Heart left ventricle (tissue), 13 donors: ENCODE measurements at regions not wholly inside any gene's neighbourhood (a gene's known extent, or its start where the extent isn't known, plus 50 kb on each side); places are given as distances from the start of the nearest gene placed in this dataset.

ENCODE experiments used
- POLR2A ChIP-seq, 2 donors: fragments of 450-650 bp; IDR thresholded peaks; one replicate each; pipeline ENCODE4 v1.6.1; 2017; ENCODE audit warnings: antibody characterized with exemption in 2 of 2, mild to moderate bottlenecking in 2 of 2, moderate library complexity in 2 of 2
- TF ChIP-seq, protein P1 (sequence below), 12 donors: fragments of 200-600 bp; sonication (generic) in 4 of 12; IDR thresholded peaks; one replicate each; pipeline versions ENCODE4 v1.5.0 to v1.8.0; 2018 to 2022; ENCODE audit warnings: antibody characterized with exemption in 12 of 12, mild to moderate bottlenecking in 5 of 12
- donor health status: ischemic (EF 13 %, LVEDD 7.1; RV severe dilation, severe dysfunction).
- donor health status: DM: no; HTN: yes; CAD: no.
- donor health status: DM: no; HTN: no; CAD: no.
- donor health status: ischemic (EF 25% LVEDD 6.9; RV normal size, moderate dysfunction).
- donor health status: ischemic (EF 25% LVEDD 5.7; RV mildly dilated, moderate dysfunction).
- donor health status: ischemic (EF 35%, LVEDD 5.7; RV mildly dilated, moderate dysfunction).
- donor health status: nonischemic (EF 11% LVEDD 7.7; RV severe dilation, severe dysfunction).
- donor health status: DM: yes; HTN: yes; CAD: no.
- donor health status: PGD.
- donor health status: ischemic (EF 29% LVEDD 5.4; RV normal size, mild dysfunction).
- donor health status: nonischemic (EF 23%, LVEDD 6.1; RV moderate dilation, normal function).

DNA sequence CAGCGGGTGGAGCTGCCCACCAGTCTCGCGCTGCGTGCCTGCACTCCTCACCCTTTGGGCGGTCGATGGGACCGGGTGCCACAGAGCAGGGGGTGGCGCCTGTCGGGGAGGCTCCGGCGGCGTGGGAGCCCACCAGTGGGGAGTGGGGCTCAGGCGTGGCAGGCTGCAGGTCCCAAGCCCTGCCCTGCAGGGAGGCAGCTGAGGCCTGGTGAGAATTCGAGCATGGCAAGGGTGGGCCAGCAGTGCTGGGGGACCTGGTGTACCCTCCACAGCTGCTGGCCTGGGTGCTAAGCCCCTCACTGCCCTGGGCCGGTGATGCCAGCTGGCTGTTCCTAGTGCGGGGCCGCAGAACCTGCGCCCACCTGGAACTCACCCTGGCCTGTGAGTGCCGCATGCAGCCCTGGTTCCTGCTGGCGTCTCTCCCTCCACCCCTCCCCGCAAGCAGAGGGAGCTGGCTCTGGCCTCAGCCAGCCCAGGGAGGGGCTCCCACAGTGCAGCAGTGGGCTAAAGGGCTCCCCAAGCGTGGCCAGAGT lies 746.6 kb upstream of the PABPC4L start:
- TF ChIP-seq POLR2A (IDR thresholded peaks at IDR 0.05) = no peak
- TF ChIP-seq, protein P1, sequence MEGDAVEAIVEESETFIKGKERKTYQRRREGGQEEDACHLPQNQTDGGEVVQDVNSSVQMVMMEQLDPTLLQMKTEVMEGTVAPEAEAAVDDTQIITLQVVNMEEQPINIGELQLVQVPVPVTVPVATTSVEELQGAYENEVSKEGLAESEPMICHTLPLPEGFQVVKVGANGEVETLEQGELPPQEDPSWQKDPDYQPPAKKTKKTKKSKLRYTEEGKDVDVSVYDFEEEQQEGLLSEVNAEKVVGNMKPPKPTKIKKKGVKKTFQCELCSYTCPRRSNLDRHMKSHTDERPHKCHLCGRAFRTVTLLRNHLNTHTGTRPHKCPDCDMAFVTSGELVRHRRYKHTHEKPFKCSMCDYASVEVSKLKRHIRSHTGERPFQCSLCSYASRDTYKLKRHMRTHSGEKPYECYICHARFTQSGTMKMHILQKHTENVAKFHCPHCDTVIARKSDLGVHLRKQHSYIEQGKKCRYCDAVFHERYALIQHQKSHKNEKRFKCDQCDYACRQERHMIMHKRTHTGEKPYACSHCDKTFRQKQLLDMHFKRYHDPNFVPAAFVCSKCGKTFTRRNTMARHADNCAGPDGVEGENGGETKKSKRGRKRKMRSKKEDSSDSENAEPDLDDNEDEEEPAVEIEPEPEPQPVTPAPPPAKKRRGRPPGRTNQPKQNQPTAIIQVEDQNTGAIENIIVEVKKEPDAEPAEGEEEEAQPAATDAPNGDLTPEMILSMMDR (IDR thresholded peaks at IDR 0.05) = no peak
